T-helper 17 cell (primary cell): ENCODE measurements at regions not wholly inside any gene's neighbourhood (a gene's known extent, or its start where the extent isn't known, plus 50 kb on each side); places are given as distances from the start of the nearest gene placed in this dataset.

Experiments
- ATAC-seq: fragments of 150-1000 bp; cut with Tn5 transposase; 2 replicates; pipeline ENCODE4 v1.10.0; 2021; ENCODE audit warnings: mild to moderate bottlenecking, moderate library complexity
- DNase-seq, 3 donors: peaks; one replicate each; pipeline versions ENCODE4 v3.0.0 to v3.0.0-alpha.2; 2020 to 2021
- H3K9me3 ChIP-seq: one replicate; pipeline ENCODE4 v1.7.0; 2013; ENCODE audit warnings: low read length, mild to moderate bottlenecking; ENCODE audit not compliant: control insufficient read depth, poor library complexity, severe bottlenecking
- H3K27ac Mint-ChIP-seq: one replicate; pipeline ENCODE4 v1.8.0; 2022; ENCODE audit warnings: mild to moderate bottlenecking, moderate library complexity, mixed read lengths
- H3K27me3 Mint-ChIP-seq: one replicate; pipeline ENCODE4 v1.8.0; 2022; ENCODE audit warnings: mixed read lengths
- H3K36me3 Mint-ChIP-seq: one replicate; pipeline ENCODE4 v1.8.0; 2022; ENCODE audit warnings: low read depth, mixed read lengths
- H3K4me1 Mint-ChIP-seq: one replicate; pipeline ENCODE4 v1.8.0; 2022; ENCODE audit warnings: mild to moderate bottlenecking, mixed read lengths
- H3K4me3 Mint-ChIP-seq: one replicate; pipeline ENCODE4 v1.8.0; 2022; ENCODE audit warnings: mild to moderate bottlenecking, moderate library complexity, mixed read lengths

DNA sequence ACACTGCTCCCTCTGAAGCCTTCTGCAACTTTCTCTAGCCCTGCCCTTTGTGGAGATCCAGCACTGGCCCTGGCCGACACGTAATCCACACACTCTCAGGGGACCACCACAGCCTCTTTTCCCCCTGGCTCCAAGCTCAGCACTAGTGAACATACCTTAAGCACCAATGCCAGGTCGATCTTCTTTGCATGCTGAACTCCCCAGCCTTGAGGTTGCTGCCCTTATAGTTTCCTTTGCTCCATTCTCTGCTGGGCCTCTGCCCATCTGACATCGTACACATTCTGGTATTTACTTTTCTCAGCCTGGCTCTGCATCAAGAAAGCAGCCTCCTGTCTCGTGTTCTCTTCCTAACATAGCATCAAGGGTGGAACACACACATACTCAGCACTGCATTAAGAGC is 361.5 kb downstream of the LPIN1 start:
- H3K9me3 ChIP-seq, result no peaks in the 10 kb centered on the region
- DNase-seq (no peak), ATAC-seq (no peak)
- H3K27ac Mint-ChIP-seq, result no peak overlapping the region
- peaks cover 19% of the 10 kb centered on the region for H3K4me1 Mint-ChIP-seq
- no peak overlapping the region for H3K4me3 Mint-ChIP-seq
- H3K27me3 Mint-ChIP-seq, result peaks cover 5% of the 10 kb centered on the region
- peaks cover 2% of the 10 kb centered on the region for H3K36me3 Mint-ChIP-seq

DNA sequence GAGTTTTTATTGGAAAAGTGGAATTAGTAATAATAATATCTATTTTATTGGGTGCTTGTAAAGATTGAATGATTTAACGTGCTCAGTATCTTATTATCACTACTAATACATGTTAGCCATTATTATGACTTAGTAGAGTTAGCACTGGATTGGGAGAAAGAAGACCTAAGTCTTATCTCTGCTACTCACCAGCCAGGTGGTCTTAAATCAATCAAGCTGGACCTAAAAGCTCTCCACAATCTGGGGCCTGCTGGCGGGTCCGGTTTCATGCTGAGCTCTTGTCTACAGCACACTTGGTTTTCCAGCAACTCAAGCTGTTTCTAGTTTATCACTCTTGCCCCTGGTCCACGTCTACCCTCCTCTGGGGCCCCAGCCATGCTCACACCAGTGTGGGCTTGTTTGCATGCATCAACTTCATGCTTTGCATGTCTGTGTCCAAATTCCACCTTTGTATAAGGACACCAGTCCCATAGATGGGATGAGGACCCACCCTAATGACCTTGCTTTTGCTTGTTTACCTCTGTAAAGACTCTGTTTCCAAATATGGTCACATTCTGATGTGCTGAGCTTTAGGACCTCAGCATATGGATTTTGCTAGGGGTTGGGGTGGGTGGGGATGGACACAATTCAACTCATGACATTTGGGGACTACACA is 363.1 kb downstream of the LPIN1 start:
- DNase-seq (no peak), ATAC-seq (no peak)
- Mint-ChIP-seq H3K27ac (no peak overlapping the region), H3K27me3 (no peaks in the 10 kb centered on the region), H3K4me1 (peaks cover 19% of the 10 kb centered on the region), H3K36me3 (no peaks in the 10 kb centered on the region), H3K4me3 (no peak overlapping the region)
- no peaks in the 10 kb centered on the region for H3K9me3 ChIP-seq

DNA sequence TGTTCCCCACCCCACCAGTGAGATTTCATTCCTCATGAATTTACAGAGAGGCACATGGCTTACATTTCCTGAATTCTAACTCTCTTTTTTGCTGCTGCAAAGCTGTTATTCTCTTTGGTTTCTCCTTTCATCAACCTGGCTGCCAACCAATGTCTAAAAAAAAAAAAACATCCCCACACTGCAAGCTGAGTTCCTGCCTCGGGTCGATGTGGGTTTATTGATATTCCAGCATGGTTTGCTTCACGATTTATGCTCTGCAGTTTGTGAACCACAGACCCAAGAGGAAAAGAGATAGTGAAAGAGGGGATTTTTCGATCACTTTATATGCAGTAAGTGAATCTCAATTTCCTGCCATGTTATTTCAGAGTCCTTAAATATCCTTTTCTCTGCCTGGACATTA is 363.6 kb downstream of the LPIN1 start:
- no peaks in the 10 kb centered on the region for H3K27me3 Mint-ChIP-seq
- no peaks in the 10 kb centered on the region for H3K36me3 Mint-ChIP-seq
- no peaks in the 10 kb centered on the region for H3K9me3 ChIP-seq
- H3K27ac Mint-ChIP-seq, result no peak overlapping the region
- peaks cover 19% of the 10 kb centered on the region for H3K4me1 Mint-ChIP-seq
- peak overlapping the region; percentile 33 for H3K4me3 Mint-ChIP-seq
- DNase-seq (no peak), ATAC-seq (peak; percentile 89)

- ATAC-seq, result no peak
- Mint-ChIP-seq H3K27ac (no peak overlapping the region), H3K36me3 (no peaks in the 10 kb centered on the region), H3K4me3 (peak overlapping the region; percentile 21), H3K4me1 (peaks cover 19% of the 10 kb centered on the region), H3K27me3 (no peaks in the 10 kb centered on the region)
- no peaks in the 10 kb centered on the region for H3K9me3 ChIP-seq
- no peak for DNase-seq
Measured at GRCh38 chr2:12110481-12110880, 364.0 kb downstream of the LPIN1 start.

GRCh38 chr2:12113412-12113811 is 367.0 kb downstream of the LPIN1 start:
- no peaks in the 10 kb centered on the region for H3K27me3 Mint-ChIP-seq
- no peak overlapping the region for H3K4me3 Mint-ChIP-seq
- no peaks in the 10 kb centered on the region for H3K9me3 ChIP-seq
- peaks cover 19% of the 10 kb centered on the region for H3K4me1 Mint-ChIP-seq
- H3K36me3 Mint-ChIP-seq, result no peaks in the 10 kb centered on the region
- ATAC-seq (no peak), DNase-seq (no peak)
- H3K27ac Mint-ChIP-seq, result no peak overlapping the region

DNA sequence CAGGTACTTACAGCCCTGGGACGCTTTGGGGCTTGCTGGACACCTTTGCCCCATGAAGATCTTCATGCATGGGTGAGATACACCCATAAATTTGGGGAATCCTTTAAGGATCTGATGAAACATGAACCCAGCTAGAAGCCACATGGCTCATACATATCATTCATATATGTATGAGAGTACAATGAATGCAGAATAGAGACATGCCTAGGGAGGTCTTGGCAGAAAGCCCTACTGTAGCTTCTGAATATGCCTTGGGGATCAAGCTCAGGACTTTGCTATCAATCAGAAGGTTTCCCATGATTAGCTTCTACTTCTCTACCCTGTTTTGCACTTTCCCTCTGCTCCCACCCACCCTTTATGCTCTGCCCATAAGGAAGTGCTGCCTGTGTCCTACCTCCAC is 368.4 kb downstream of the LPIN1 start:
- Mint-ChIP-seq H3K27ac (no peak overlapping the region), H3K27me3 (no peaks in the 10 kb centered on the region), H3K36me3 (no peaks in the 10 kb centered on the region), H3K4me3 (no peak overlapping the region), H3K4me1 (peaks cover 15% of the 10 kb centered on the region)
- no peak for DNase-seq
- ATAC-seq, result no peak
- H3K9me3 ChIP-seq, result no peaks in the 10 kb centered on the region

DNA sequence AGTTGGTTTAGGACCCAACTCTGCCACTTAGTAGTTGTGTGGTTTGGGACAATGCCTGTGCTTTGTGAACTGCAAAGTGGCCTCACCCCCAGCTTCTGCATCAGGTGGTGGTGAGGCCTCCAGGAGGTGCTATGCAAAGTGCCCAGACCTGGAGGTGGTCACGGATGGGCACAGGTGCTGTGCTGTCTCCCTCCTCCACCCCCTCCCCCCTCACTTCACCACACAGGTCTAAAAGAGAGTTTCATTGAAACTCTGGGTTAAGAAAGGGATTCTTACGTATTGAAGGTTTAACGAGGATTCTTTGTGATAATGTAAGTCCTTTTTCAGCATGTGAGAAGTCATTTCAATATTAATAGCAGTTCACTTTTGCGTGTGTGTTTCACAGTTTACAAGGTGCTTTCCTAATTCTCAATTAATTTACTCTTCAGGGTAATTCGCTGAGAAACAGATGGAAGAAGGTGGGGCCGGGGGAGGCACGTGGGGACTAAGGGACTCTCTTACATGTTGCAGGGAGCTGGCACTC is 369.9 kb downstream of the LPIN1 start:
- Mint-ChIP-seq H3K27ac (no peak overlapping the region), H3K27me3 (no peaks in the 10 kb centered on the region), H3K36me3 (no peaks in the 10 kb centered on the region), H3K4me1 (peaks cover 3% of the 10 kb centered on the region), H3K4me3 (no peak overlapping the region)
- ATAC-seq (peak; percentile 50), DNase-seq (no peak)
- no peaks in the 10 kb centered on the region for H3K9me3 ChIP-seq

DNA sequence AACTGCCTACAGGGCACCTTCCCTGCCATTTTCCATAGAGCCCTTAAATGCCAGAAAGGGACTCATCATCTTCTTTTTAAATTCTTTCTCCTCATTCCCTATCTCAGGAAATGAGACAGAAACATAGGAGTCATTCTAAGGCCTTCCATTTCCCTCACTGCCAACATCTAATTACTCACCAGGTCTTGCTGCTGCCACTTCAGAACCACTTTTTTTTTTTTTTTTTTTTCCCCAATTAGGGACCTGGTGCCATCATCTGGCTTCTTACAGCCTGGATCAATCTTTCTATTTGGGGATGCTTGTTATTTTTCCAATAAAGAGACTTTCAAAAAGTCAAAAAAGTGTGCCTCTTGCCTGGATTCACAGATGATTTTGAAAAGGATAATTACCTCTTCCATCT is 373.4 kb downstream of the LPIN1 start:
- no peak for ATAC-seq
- no peak for DNase-seq
- no peaks in the 10 kb centered on the region for H3K27me3 Mint-ChIP-seq
- H3K9me3 ChIP-seq, result no peaks in the 10 kb centered on the region
- no peaks in the 10 kb centered on the region for H3K36me3 Mint-ChIP-seq
- no peak overlapping the region for H3K4me3 Mint-ChIP-seq
- no peaks in the 10 kb centered on the region for H3K4me1 Mint-ChIP-seq
- no peak overlapping the region for H3K27ac Mint-ChIP-seq

DNA sequence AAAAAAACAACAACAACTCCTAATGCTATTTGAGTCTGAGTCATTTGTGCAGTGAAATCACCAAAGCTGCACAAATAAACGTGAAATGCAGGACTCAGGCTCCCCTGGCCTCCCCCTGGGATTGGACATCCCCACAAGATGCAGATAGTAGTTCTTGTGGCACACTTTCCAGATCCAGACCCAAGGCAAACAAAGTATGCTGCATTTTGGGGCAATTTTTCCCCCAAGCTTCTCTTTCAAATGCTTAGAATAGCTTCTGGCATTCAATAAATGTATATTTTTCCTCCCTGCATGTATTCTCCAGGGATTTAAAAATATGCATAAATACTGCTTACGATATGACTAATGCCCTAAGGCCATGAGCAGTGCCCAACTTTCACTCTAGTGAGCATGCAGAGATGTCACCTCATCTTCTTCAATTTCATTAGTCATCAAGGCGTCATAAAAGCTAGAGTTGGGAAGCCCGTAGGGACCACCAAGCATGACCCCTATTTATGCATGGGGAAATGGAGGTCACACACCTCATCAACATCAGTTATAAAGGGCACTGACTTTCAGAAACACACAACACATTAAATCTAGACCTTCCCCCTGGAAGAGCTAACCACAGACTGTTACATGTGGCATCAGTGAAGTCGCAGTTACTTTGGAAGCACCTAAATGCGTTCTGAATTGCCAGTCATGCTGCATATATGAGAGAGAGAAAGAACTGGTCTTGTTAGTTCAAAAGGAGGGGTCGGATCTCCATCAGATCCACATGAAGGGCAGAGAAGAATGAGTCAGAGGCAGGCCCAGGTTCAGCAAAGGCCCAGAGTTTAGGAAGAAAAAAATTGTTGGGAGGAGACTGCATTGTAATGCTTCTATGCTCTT is 374.1 kb downstream of the LPIN1 start:
- ATAC-seq (no peak), DNase-seq (no peak)
- Mint-ChIP-seq H3K36me3 (no peaks in the 10 kb centered on the region), H3K4me1 (no peaks in the 10 kb centered on the region), H3K27me3 (no peaks in the 10 kb centered on the region), H3K4me3 (no peak overlapping the region), H3K27ac (no peak overlapping the region)
- no peaks in the 10 kb centered on the region for H3K9me3 ChIP-seq

- H3K27ac Mint-ChIP-seq, result no peak overlapping the region
- H3K27me3 Mint-ChIP-seq, result no peaks in the 10 kb centered on the region
- no peak overlapping the region for H3K4me3 Mint-ChIP-seq
- H3K4me1 Mint-ChIP-seq, result peaks cover 12% of the 10 kb centered on the region
- no peak for ATAC-seq
- DNase-seq, result no peak
- no peaks in the 10 kb centered on the region for H3K36me3 Mint-ChIP-seq
- H3K9me3 ChIP-seq, result no peaks in the 10 kb centered on the region
Measured at GRCh38 chr2:12124790-12125189, 378.4 kb downstream of the LPIN1 start.

- no peaks in the 10 kb centered on the region for H3K9me3 ChIP-seq
- Mint-ChIP-seq H3K36me3 (no peaks in the 10 kb centered on the region), H3K4me1 (peaks cover 12% of the 10 kb centered on the region), H3K4me3 (no peak overlapping the region), H3K27me3 (no peaks in the 10 kb centered on the region), H3K27ac (peak overlapping the region; percentile 67)
- no peak for ATAC-seq
- no peak for DNase-seq
Measured at GRCh38 chr2:12126318-12126717, 379.9 kb downstream of the LPIN1 start.

GRCh38 chr2:12127638-12128037 is 381.2 kb downstream of the LPIN1 start:
- H3K27ac Mint-ChIP-seq, result peak overlapping the region; percentile 67
- no peaks in the 10 kb centered on the region for H3K36me3 Mint-ChIP-seq
- H3K27me3 Mint-ChIP-seq, result no peaks in the 10 kb centered on the region
- H3K4me1 Mint-ChIP-seq, result peaks cover 12% of the 10 kb centered on the region
- H3K9me3 ChIP-seq, result no peaks in the 10 kb centered on the region
- ATAC-seq (peak; percentile 80), DNase-seq (no peak)
- no peak overlapping the region for H3K4me3 Mint-ChIP-seq

GRCh38 chr2:12131975-12132374 is 385.5 kb downstream of the LPIN1 start:
- ATAC-seq (no peak), DNase-seq (no peak)
- no peaks in the 10 kb centered on the region for H3K27me3 Mint-ChIP-seq
- H3K9me3 ChIP-seq, result no peaks in the 10 kb centered on the region
- H3K4me1 Mint-ChIP-seq, result peaks cover under 1% of the 10 kb centered on the region
- H3K4me3 Mint-ChIP-seq, result no peak overlapping the region
- H3K36me3 Mint-ChIP-seq, result peaks cover 4% of the 10 kb centered on the region
- no peak overlapping the region for H3K27ac Mint-ChIP-seq
